GM19455 (cell line): ENCODE measurements at regions not wholly inside any gene's neighbourhood (a gene's known extent, or its start where the extent isn't known, plus 50 kb on each side); places are given as distances from the start of the nearest gene placed in this dataset.
"Not testable (repeated sequence)": the region's sequence is repeated elsewhere in the genome, so short reads cannot be mapped to it uniquely, and the experiment has no call there.

Experiments
- ATAC-seq: cut with Tn5 transposase; IDR thresholded peaks from one replicate; pipeline ENCODE4 v1.9.1; 2021; ENCODE audit not compliant: unreplicated experiment

GRCh38 chr11:90510839-90511238 is 288.0 kb upstream of the CHORDC1 start:
- ATAC-seq: no peak

GRCh38 chr11:90500922-90501568 is 278.2 kb upstream of the CHORDC1 start:
- ATAC-seq: no peak

- no peak for ATAC-seq
Measured at GRCh38 chr11:90496722-90497121, 273.9 kb upstream of the CHORDC1 start.

- no peak for ATAC-seq
Measured at GRCh38 chr11:90493379-90493778, 270.5 kb upstream of the CHORDC1 start.

- ATAC-seq: no peak
Measured at GRCh38 chr11:90491466-90491865, 268.6 kb upstream of the CHORDC1 start.

GRCh38 chr11:90476442-90477007 is 253.7 kb upstream of the CHORDC1 start:
- no peak for ATAC-seq

- no peak for ATAC-seq
Measured at GRCh38 chr11:90468923-90469322, 246.1 kb upstream of the CHORDC1 start.

- no peak for ATAC-seq
Measured at GRCh38 chr11:90465553-90465952, 242.7 kb upstream of the CHORDC1 start.

- ATAC-seq: not testable (repeated sequence)
Measured at GRCh38 chr11:90455347-90455920, 232.6 kb upstream of the CHORDC1 start.

- no peak for ATAC-seq
Measured at GRCh38 chr11:90453525-90453924, 230.7 kb upstream of the CHORDC1 start.

GRCh38 chr11:90449606-90450005 is 226.8 kb upstream of the CHORDC1 start:
- no peak for ATAC-seq

GRCh38 chr11:90448256-90448655 is 225.4 kb upstream of the CHORDC1 start:
- ATAC-seq: no peak

- no peak for ATAC-seq
Measured at GRCh38 chr11:90447618-90448017, 224.8 kb upstream of the CHORDC1 start.

GRCh38 chr11:90446207-90446606 is 223.4 kb upstream of the CHORDC1 start:
- ATAC-seq: no peak

- no peak for ATAC-seq
Measured at GRCh38 chr11:90438069-90438468, 215.2 kb upstream of the CHORDC1 start.

GRCh38 chr11:90434858-90435257 is 212.0 kb upstream of the CHORDC1 start:
- ATAC-seq: no peak

GRCh38 chr11:90428836-90429235 is 206.0 kb upstream of the CHORDC1 start:
- no peak for ATAC-seq

- no peak for ATAC-seq
Measured at GRCh38 chr11:90426442-90426841, 203.6 kb upstream of the CHORDC1 start.

- ATAC-seq: no peak
Measured at GRCh38 chr11:90423378-90423777, 200.5 kb upstream of the CHORDC1 start.

- ATAC-seq: not testable (repeated sequence)
Measured at GRCh38 chr11:90422787-90423186, 199.9 kb upstream of the CHORDC1 start.

GRCh38 chr11:90414221-90414620 is 191.4 kb upstream of the CHORDC1 start:
- no peak for ATAC-seq

GRCh38 chr11:90407350-90407749 is 184.5 kb upstream of the CHORDC1 start:
- no peak for ATAC-seq

- no peak for ATAC-seq
Measured at GRCh38 chr11:90392692-90393091, 169.8 kb upstream of the CHORDC1 start.
